ENCODE measurements at regions not wholly inside any gene's neighbourhood (a gene's known extent, or its start where the extent isn't known, plus 50 kb on each side); places are given as distances from the start of the nearest gene placed in this dataset.

GRCh38 chr4:30402276-30402675 lies 317.9 kb upstream of the PCDH7 start:
- no peak overlapping the region for H3K27ac ChIP-seq
- H3K4me3 ChIP-seq: no peak overlapping the region

DNA sequence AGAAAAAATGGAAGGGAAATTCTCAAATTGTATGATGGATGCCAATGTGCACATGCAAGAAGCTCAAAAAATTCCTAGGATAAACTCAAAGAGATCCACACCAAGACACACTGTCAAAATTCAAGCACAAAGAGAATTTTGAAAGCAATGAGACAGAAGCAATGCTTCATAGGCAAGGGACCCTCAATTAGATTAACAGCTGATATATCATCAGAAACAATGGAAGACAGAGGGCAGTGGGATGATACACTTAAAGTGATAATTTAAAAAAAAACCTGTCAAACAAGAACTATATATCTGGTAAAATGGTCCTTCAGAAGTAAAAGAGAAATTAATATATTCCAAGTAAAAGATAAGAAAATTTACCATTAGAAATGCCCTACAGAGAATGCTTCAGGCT lies 306.3 kb upstream of the PCDH7 start:
- H3K4me3 ChIP-seq: no peak overlapping the region
- H3K27ac ChIP-seq: no peak overlapping the region

- H3K27ac ChIP-seq: no peak overlapping the region
- H3K4me3 ChIP-seq: no peak overlapping the region
These were observed 303.6 kb upstream of the PCDH7 start for GRCh38 chr4:30416547-30416946.

DNA sequence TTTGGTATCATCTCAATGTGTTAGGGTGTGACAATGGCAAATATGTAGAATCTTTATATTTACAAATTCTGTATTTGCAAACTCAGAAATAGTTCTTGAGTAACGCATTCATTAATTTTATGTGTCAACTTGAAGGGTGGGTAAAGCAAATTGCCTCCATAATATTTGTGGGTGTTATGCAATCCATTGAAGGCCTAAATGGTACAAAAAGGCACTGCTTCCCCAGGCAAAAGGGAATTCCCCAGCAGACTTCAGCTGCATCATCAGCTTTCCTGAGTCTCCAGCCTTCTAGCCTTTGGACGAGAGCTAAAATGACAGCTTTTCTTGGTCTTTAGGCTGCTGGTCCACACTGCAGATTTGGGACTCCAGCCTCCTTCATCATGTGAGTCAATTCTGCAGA lies 292.2 kb upstream of the PCDH7 start:
- no peak overlapping the region for H3K4me3 ChIP-seq
- no peak overlapping the region for H3K27ac ChIP-seq

DNA sequence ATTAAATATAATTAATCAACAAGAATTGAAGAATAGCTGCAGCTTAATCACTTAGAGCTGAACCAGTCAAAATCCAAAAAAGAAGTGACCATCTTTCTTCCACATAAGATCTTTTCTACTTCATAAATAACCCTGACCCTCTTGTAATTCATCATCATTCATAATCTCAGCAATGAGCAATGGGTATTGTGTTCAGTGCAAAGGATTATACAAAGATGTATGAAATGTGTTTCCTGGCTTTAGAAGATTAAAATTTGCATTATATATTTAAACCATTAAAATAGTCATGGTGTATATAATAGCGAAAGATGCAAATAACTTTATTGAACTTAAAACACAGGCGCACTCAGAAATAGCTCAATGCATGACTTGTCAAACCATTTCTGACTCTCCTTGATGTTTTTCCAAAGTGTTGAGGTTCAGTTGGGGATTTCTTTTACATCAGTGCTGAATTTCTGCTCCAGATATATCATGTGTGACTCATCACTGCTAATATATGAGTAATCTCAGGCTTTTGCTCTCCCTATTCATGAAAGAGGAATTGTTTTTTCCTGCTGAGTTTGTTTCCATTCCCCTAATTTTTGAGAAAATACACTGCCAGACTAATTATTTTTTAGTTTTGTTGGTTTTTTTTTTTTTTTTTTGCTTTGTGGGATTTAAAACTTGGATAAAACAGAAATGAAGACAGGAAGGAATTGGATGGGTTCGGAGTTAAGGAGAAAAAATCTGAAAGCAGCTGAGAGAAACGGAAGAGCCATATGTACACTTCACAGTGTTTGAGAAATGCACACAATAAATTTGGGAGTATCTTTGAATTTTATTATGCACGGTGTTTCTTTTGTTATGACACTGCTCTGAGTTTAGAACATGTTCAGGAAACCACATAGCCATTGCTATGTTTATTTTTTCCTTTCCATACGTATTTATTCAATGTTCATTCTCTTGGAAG lies 290.1 kb upstream of the PCDH7 start:
- no peak overlapping the region for H3K4me3 ChIP-seq
- no peak overlapping the region for H3K27ac ChIP-seq

- no peak overlapping the region for H3K27ac ChIP-seq
- H3K4me3 ChIP-seq: no peak overlapping the region
These were observed 285.5 kb upstream of the PCDH7 start for GRCh38 chr4:30434656-30435055.

DNA sequence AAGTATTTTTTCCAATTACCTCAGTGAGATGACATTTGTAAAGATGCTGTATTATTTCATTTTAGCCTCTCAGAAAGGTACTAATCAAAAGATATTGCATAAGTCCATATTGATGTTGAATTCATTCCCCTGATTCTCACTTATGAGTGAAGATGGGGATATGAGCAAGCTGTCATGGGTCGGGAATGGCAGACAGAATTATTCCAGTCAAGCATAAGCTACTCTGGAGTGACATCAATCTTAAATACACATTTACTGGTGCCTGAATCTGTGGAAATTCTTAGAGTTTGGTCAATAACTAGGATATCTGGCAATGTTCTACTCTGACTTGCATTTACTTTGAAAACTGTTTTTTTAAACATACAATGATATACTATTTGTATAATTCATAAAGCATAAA lies 283.8 kb upstream of the PCDH7 start:
- Histone ChIP-seq H3K27ac (no peak overlapping the region), H3K4me3 (no peak overlapping the region)

DNA sequence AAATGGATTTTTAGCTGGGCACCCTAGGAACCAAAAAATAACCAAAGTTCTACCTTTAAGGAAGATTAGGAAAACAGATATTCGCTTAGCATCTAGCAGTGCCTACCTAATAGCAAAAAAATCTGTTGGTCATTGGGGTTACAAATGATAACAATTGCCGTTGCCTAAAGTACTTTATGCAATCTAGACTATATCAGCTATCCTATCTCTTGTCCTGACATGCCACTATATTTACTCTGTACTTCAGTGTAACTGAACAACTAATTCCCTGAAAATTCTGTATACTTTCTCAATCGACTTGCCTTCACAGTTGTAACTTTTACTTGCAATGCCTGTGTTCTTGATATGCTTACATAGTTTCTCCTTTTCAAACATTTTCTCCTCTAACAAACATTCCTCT lies 282.9 kb upstream of the PCDH7 start:
- Histone ChIP-seq H3K4me3 (no peak overlapping the region), H3K27ac (no peak overlapping the region)

GRCh38 chr4:30443289-30443688 lies 276.9 kb upstream of the PCDH7 start:
- H3K27ac ChIP-seq: no peak overlapping the region
- H3K4me3 ChIP-seq: no peak overlapping the region

DNA sequence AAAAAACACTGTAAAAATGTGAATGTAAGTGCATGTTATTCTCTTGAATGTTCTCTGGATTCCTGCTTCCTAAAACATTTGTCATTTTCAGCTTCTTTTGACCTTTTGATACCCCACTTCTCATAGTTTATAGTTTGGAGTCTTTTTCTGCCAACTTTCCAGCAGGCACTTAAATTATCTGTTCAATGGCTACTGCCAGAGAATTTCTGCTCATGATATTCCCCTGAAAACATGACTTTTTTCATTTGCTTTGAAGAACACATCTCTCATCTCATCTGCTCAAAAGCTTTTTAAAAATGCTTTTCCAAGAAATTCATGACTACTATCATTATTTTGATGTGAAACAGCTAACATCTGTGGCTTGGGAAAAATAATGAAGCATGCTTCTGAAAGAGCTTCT lies 269.7 kb upstream of the PCDH7 start:
- H3K4me3 ChIP-seq: no peak overlapping the region
- H3K27ac ChIP-seq: no peak overlapping the region

DNA sequence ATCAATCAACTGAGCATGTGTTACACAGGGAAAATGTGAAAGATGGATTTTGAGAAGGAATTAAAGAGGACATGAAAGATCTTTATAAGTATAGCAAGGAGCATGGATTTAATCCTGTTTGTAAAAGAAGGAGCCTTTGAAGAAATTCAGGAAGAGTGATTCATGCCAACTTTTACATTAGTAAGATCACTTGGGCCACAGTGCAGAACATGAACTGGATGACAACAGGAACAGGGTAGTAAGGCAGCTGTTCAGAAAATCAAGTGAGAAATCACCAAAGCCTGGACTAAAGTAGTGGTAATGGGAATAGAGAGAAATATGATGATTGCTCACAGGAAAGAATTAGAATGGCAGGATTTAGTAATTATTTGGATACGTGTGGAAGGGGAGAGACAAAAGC lies 265.7 kb upstream of the PCDH7 start:
- H3K27ac ChIP-seq: no peak overlapping the region

GRCh38 chr4:30456716-30457115 lies 263.5 kb upstream of the PCDH7 start:
- H3K4me3 ChIP-seq: no peak overlapping the region
- H3K27ac ChIP-seq: no peak overlapping the region

More for the DNA sequence above, 265.7 kb upstream of the PCDH7 start:
- H3K4me3 ChIP-seq: no peak overlapping the region

- Histone ChIP-seq H3K4me3 (no peak overlapping the region), H3K27ac (no peak overlapping the region)
These were observed 259.4 kb upstream of the PCDH7 start for GRCh38 chr4:30460818-30461217.

DNA sequence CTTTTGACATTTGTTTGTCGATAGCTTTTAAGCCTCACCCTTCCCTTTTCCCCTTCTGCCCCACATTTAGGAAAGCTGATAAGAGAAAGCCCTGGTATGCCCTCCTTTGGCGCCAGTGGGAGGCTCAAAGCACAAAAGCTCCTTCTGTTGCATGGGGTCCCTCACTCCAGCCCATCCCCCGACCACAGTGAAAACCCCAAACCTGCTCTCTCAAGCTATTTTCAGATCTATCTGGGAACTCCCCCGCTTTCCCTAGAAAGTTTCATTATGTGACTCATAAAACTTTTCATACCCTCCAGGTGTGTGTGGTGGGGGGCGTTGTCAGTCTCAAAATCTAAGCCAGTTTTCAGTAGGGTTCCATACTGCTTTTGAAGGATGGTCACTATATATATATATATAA lies 259.0 kb upstream of the PCDH7 start:
- Histone ChIP-seq H3K27ac (no peak overlapping the region), H3K4me3 (no peak overlapping the region)

DNA sequence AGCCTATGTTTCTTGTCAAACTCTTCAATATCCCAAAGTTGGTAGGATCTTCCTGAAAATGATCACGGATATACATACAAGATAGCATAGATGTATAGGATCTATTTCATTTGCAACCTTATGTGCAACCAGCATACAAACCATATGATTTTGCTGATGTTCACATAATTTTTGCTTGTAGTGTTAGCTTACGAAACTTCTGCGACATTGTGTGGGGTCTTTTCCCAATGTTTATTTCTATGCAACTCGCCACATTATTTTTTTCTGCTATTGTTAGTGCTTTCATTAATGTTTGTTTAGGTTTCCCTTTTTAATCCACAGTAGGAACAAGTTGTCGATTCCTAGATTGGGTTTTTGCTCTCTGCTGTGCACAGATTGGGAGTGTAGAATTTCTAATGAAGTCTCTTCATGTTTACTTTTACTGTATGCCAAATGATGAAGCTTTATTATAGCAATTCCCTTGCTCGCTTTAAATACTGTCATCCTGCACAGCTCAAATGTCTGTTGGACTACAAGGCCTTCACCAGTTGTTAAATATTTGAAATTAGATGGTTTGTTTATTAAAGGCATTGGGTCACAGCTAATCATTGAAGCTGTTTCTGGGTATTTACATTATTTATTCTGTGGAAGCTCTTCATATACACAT lies 257.6 kb upstream of the PCDH7 start:
- H3K4me3 ChIP-seq: no peak overlapping the region
- H3K27ac ChIP-seq: no peak overlapping the region

- Histone ChIP-seq H3K27ac (no peak overlapping the region), H3K4me3 (no peak overlapping the region)
These were observed 248.3 kb upstream of the PCDH7 start for GRCh38 chr4:30471861-30472260.

DNA sequence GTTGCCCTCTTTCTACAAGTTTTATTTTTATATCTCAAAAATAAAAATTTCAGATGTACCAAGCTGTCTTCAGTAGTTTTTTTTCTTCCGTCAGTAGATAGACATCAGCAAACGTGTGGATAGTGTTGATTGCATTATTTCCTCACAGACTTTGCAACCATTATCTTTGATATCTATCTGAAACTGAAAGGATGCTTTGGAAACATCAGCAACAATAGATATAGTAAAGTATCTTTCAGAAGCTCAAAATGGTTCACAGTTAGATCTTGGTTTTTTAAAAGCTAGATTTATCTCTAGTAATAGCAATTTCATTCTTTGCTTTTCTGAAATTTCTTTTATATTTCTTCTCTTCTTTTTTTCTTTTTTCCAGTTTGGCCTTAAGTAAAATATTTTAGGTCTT lies 246.9 kb upstream of the PCDH7 start:
- no peak overlapping the region for H3K27ac ChIP-seq
- H3K4me3 ChIP-seq: no peak overlapping the region

GRCh38 chr4:30495251-30495650 lies 224.9 kb upstream of the PCDH7 start:
- H3K27ac ChIP-seq: no peak overlapping the region
- no peak overlapping the region for H3K4me3 ChIP-seq

- no peak overlapping the region for H3K27ac ChIP-seq
- H3K4me3 ChIP-seq: no peak overlapping the region
These were observed 224.4 kb upstream of the PCDH7 start for GRCh38 chr4:30495651-30496310.

GRCh38 chr4:30511751-30512150 lies 208.4 kb upstream of the PCDH7 start:
- H3K27ac ChIP-seq: no peak overlapping the region
- no peak overlapping the region for H3K4me3 ChIP-seq

DNA sequence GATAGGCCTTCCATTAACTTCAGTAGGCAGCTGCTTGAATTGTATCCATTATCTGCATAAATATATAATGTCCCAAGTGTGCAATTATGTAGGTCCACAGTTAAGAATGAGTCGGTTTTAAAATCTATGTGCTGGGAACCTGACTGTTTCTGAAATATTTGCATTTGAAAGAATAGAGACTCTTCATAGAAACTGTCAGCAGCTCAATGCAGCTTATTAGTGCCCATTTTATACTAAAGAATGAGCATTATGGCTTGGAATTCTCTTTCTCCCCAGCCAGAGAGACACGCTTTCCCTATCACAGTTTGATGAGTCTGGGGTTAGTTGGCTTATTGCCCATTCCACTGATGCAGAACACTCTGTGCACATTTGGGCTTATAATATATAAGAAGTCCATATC lies 202.0 kb upstream of the PCDH7 start:
- H3K4me3 ChIP-seq: no peak overlapping the region
- H3K27ac ChIP-seq: no peak overlapping the region

Data from skin epidermis (tissue), 12 donors.